ENCODE measurements at regions not wholly inside any gene's neighbourhood (a gene's known extent, or its start where the extent isn't known, plus 50 kb on each side); places are given as distances from the start of the nearest gene placed in this dataset.

- no peak for DNase-seq
Measured at GRCh38 chr11:79931692-79932091, 490.9 kb upstream of the TENM4 start.

DNA sequence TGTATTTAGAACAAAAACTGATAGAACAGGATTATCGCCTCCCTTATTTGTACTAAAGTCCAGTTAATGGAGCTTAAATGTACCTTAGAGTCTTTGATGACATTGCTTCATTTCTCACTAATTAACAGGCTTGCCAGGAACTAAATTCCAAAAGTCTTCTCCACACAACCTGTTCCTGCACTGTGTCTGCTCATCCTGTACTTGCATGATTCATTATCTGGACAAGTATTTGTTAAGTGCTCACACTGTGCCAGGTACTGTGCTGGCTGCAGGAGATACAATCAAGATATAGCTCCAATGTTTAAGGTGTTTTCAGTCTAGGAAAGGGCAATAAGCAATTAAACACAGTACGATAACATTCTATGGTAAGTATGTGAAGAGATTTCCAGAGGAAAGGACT lies 485.9 kb upstream of the TENM4 start:
- DNase-seq, result no peak

GRCh38 chr11:79925570-79925969 lies 484.7 kb upstream of the TENM4 start:
- no peak for DNase-seq

DNA sequence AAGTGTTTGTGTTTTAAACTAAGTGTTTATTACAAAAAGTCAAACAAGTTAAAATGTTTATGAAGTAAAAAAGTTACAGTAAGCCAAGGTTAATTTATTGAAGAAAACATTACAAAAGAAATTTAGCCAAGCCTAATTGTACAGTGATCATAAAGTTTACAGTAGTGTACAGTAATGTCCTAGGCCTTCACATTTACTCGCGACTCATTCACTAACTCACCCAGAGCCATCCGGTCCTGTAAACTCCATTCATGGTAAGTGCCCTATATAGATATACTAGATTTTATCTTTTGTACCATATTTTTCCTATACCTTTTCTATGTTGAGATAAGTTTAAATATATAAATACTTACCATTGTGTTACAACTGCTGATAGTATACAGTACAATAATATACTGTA lies 481.8 kb upstream of the TENM4 start:
- no peak for DNase-seq

DNA sequence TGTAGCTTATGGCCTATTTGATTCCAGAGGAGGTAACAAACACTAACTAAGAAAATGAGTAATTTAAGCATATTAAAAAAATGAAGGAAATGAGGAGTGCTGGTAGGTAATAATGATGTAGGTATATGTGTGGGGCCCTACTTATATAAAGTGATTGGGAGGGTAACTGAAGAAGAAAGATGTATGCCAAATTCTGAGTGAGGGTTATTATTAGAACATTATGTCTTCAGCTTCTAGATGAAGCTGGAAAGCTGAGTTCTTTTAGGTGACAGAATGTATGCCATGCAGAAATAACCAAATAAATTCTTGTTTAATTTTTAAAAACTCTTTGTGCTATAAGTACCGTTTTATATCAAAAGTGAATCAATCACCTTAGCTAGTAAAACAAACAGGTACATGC lies 479.6 kb upstream of the TENM4 start:
- DNase-seq, result no peak

DNA sequence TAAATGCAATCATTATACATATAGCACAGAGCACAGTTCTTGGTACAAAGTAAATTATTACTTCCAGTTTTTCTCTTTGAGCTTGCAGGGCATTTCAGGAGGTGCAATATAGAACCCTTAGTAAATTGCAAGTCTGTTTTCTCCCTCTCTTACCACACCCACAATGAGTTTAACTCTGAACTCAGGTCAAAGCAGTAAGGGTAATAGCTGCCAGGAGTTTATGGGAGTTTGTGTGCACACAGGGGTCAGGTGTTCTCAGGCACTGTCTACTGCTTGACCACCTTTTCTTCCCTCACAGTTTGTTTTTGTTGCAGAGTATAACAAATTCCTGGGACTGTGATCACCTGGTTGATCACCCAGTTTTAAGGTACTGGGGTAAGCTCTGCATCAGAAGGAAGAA lies 478.5 kb upstream of the TENM4 start:
- no peak for DNase-seq

GRCh38 chr11:79918846-79919245 lies 478.0 kb upstream of the TENM4 start:
- DNase-seq, result no peak

- DNase-seq, result no peak
Measured at GRCh38 chr11:79906164-79906563, 465.3 kb upstream of the TENM4 start.

- DNase-seq, result no peak
Measured at GRCh38 chr11:79902493-79902892, 461.7 kb upstream of the TENM4 start.

- no peak for DNase-seq
Measured at GRCh38 chr11:79897896-79898295, 457.1 kb upstream of the TENM4 start.

- DNase-seq, result no peak
Measured at GRCh38 chr11:79896258-79896657, 455.4 kb upstream of the TENM4 start.

DNA sequence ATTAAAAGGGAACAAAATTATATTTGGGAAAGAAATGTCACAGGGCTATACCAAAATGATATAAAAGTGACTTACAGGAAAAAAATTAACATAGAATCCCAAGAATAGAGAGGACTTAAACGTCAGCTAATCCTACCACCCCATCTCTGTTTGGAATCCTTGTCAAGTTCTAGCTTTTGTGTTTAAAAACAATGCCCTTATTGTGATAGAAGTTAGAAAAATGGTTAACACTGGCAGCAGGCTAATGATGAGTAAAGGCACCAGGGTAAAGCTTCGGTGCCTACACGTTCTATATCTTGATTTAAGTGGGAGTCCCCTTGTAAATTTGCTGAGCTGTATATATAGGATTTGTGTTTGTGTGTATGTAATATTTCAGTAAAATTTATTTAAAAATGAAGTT lies 453.3 kb upstream of the TENM4 start:
- DNase-seq, result no peak

- no peak for DNase-seq
Measured at GRCh38 chr11:79890272-79890671, 449.4 kb upstream of the TENM4 start.

GRCh38 chr11:79864882-79865281 lies 424.1 kb upstream of the TENM4 start:
- no peak for DNase-seq

GRCh38 chr11:79860336-79860735 lies 419.5 kb upstream of the TENM4 start:
- no peak for DNase-seq

- no peak for DNase-seq
Measured at GRCh38 chr11:79857377-79858214, 416.8 kb upstream of the TENM4 start.

- DNase-seq, result no peak
Measured at GRCh38 chr11:79852176-79852575, 411.3 kb upstream of the TENM4 start.

DNA sequence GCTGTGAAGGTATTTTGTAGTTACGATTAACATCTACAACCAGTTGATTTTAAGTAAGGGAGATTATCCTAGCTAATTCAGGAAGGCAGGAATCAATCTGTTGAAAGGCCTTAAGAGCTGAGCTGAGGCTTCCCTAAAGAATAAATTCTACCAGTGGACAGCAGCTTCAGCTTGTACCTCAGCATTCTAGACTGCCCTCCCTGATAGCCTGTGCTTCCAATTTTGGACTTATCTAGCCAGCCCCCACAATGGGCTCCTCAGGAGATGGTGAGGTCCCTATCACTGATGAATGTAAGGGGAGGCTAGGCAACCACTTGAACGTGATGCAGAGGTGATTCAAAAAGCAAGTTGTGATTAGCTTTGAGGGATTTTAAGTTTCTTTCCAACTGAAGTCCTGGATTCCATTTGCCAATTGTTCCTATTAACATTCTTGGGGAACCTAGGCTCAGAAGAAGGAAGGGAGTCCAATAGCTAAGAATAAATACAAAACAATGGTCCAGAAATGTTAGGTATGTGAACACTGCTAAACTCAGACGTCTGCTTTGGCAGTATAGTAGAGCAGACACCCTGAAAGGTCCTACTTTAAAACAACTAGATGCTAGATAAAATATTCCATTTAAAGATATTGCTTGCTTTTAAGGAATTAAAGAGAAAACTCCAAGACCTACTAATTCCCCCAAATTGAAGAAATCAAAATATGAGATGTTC lies 404.3 kb upstream of the TENM4 start:
- DNase-seq, result no peak

GRCh38 chr11:79834015-79834414 lies 393.2 kb upstream of the TENM4 start:
- no peak for DNase-seq

GRCh38 chr11:79830446-79830845 lies 389.6 kb upstream of the TENM4 start:
- no peak for DNase-seq

DNA sequence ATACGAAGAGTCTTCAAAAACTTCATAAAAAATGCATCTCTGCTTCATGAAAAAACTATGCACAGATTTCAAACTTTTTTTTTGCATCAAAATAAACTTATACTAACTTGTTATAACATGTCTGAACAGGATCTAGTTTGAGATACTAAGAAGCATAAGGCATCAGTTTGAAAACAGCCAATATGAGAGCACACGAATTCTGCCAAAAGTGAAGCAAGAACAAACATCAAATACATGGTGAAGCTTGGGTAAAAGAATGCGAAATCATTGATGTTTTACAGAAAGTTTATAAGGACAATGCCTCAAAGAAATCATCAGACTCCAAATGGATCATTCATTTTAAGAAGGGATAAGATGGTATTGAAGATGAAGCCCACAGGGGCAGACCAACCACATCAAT lies 389.1 kb upstream of the TENM4 start:
- DNase-seq, result no peak

GRCh38 chr11:79822766-79823165 lies 381.9 kb upstream of the TENM4 start:
- no peak for DNase-seq

GRCh38 chr11:79813551-79813950 lies 372.7 kb upstream of the TENM4 start:
- no peak for DNase-seq

GRCh38 chr11:79809487-79809886 lies 368.7 kb upstream of the TENM4 start:
- no peak for DNase-seq
